ENCODE measurements at regions not wholly inside any gene's neighbourhood (a gene's known extent, or its start where the extent isn't known, plus 50 kb on each side); places are given as distances from the start of the nearest gene placed in this dataset.

GRCh38 chr1:170219163-170219562 lies 73.4 kb downstream of the NTMT2 start:
- no peaks in the 10 kb centered on the region for H3K9me3 ChIP-seq (ENCODE audit: low read depth)

GRCh38 chr1:170221031-170221430 lies 75.3 kb downstream of the NTMT2 start:
- H3K4me1 ChIP-seq (ENCODE audit: low read depth): peaks cover 18% of the 10 kb centered on the region
- no peaks in the 10 kb centered on the region for H3K9me3 ChIP-seq (ENCODE audit: low read depth)
- no peaks in the 10 kb centered on the region for H3K36me3 ChIP-seq
- no peak for TF ChIP-seq CTCF (IDR thresholded peaks at IDR 0.05; ENCODE audit: low read depth, low read length)
- DNase-seq (ENCODE audit: low read depth in 1 of 2, low spot score in 1 of 2): peak; percentile 85
- no peaks in the 10 kb centered on the region for H3K27me3 ChIP-seq
- H3K4me3 ChIP-seq: no peak overlapping the region
- peak overlapping the region; percentile 65 for H3K27ac ChIP-seq

More at GRCh38 chr1:170219163-170219562, 73.4 kb downstream of the NTMT2 start:
- H3K27me3 ChIP-seq: no peaks in the 10 kb centered on the region
- TF ChIP-seq CTCF (IDR thresholded peaks at IDR 0.05; ENCODE audit: low read depth, low read length): no peak
- H3K4me1 ChIP-seq (ENCODE audit: low read depth): peaks cover 18% of the 10 kb centered on the region
- H3K27ac ChIP-seq: no peak overlapping the region
- H3K4me3 ChIP-seq: no peak overlapping the region
- no peaks in the 10 kb centered on the region for H3K36me3 ChIP-seq
- no peak for DNase-seq (ENCODE audit: low read depth in 1 of 2, low spot score in 1 of 2)

- no peak overlapping the region for H3K4me3 ChIP-seq
- H3K4me1 ChIP-seq (ENCODE audit: low read depth): peaks cover 18% of the 10 kb centered on the region
- no peak for DNase-seq (ENCODE audit: low read depth in 1 of 2, low spot score in 1 of 2)
- TF ChIP-seq CTCF (IDR thresholded peaks at IDR 0.05; ENCODE audit: low read depth, low read length): no peak
- H3K27ac ChIP-seq: peak overlapping the region; percentile 65
- H3K27me3 ChIP-seq: no peaks in the 10 kb centered on the region
- H3K36me3 ChIP-seq: no peaks in the 10 kb centered on the region
- H3K9me3 ChIP-seq (ENCODE audit: low read depth): no peaks in the 10 kb centered on the region
Measured at GRCh38 chr1:170221495-170221894, 75.7 kb downstream of the NTMT2 start.

GRCh38 chr1:170224469-170224868 lies 78.7 kb downstream of the NTMT2 start:
- Histone ChIP-seq H3K4me3 (no peak overlapping the region), H3K27me3 (no peaks in the 10 kb centered on the region), H3K9me3 (ENCODE audit: low read depth) (no peaks in the 10 kb centered on the region), H3K36me3 (no peaks in the 10 kb centered on the region), H3K27ac (no peak overlapping the region), H3K4me1 (ENCODE audit: low read depth) (peaks cover 18% of the 10 kb centered on the region)
- no peak for DNase-seq (ENCODE audit: low read depth in 1 of 2, low spot score in 1 of 2)
- no peak for TF ChIP-seq CTCF (IDR thresholded peaks at IDR 0.05; ENCODE audit: low read depth, low read length)

GRCh38 chr1:170225781-170226530 lies 80.2 kb downstream of the NTMT2 start:
- TF ChIP-seq CTCF (IDR thresholded peaks at IDR 0.05; ENCODE audit: low read depth, low read length): no peak
- Histone ChIP-seq H3K27me3 (no peaks in the 10 kb centered on the region), H3K9me3 (ENCODE audit: low read depth) (no peaks in the 10 kb centered on the region)

More at GRCh38 chr1:170225781-170226530, 80.2 kb downstream of the NTMT2 start:
- H3K4me1 ChIP-seq (ENCODE audit: low read depth): peaks cover 6% of the 10 kb centered on the region
- H3K27ac ChIP-seq: no peak overlapping the region
- DNase-seq (ENCODE audit: low read depth in 1 of 2, low spot score in 1 of 2): no peak
- no peaks in the 10 kb centered on the region for H3K36me3 ChIP-seq
- no peak overlapping the region for H3K4me3 ChIP-seq

All from cardiac muscle cell (in vitro differentiated cells and primary cell).